ENCODE measurements at regions not wholly inside any gene's neighbourhood (a gene's known extent, or its start where the extent isn't known, plus 50 kb on each side); places are given as distances from the start of the nearest gene placed in this dataset.

- TF ChIP-seq, protein P1, sequence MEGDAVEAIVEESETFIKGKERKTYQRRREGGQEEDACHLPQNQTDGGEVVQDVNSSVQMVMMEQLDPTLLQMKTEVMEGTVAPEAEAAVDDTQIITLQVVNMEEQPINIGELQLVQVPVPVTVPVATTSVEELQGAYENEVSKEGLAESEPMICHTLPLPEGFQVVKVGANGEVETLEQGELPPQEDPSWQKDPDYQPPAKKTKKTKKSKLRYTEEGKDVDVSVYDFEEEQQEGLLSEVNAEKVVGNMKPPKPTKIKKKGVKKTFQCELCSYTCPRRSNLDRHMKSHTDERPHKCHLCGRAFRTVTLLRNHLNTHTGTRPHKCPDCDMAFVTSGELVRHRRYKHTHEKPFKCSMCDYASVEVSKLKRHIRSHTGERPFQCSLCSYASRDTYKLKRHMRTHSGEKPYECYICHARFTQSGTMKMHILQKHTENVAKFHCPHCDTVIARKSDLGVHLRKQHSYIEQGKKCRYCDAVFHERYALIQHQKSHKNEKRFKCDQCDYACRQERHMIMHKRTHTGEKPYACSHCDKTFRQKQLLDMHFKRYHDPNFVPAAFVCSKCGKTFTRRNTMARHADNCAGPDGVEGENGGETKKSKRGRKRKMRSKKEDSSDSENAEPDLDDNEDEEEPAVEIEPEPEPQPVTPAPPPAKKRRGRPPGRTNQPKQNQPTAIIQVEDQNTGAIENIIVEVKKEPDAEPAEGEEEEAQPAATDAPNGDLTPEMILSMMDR (IDR thresholded peaks at IDR 0.05; ENCODE audit: borderline replicate concordance, control extremely low read depth, extremely low read depth, insufficient read depth, missing control alignments) = peak; percentile 90
- in situ Hi-C loops (cut with MboI; ENCODE audit: low sequenced_read_pairs, unreplicated experiment) = no loop called here
- peak; percentile 79 for DNase-seq (ENCODE audit: low spot score)
Observed at GRCh38 chr3:124559846-124560574, 170.2 kb upstream of the UMPS start.

GRCh38 chr3:124560666-124561215, 169.5 kb upstream of the UMPS start:
- in situ Hi-C loops (cut with MboI; ENCODE audit: low sequenced_read_pairs, unreplicated experiment) = no loop called here
- DNase-seq (ENCODE audit: low spot score) = no peak
- TF ChIP-seq, protein P1 (IDR thresholded peaks at IDR 0.05; ENCODE audit: borderline replicate concordance, control extremely low read depth, extremely low read depth, insufficient read depth, missing control alignments) = no peak

DNA sequence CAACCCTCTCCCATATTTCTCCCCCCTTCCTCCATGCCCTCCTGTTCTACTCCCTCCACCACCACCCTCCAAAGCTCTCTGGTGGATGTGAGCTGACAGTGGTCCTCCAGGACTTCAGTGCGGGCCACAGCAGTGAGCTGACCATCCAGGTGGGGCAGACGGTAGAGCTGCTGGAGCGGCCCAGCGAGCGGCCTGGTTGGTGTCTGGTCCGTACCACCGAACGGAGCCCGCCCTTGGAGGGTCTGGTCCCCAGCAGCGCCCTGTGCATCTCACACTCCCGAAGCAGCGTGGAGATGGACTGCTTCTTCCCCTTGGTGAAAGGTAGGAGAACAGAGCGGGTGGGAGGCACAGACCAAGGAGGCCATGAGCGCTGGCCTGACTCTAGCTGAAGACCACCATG, 167.5 kb upstream of the UMPS start:
- in situ Hi-C loops (cut with MboI; ENCODE audit: low sequenced_read_pairs, unreplicated experiment) = no loop called here
- DNase-seq (ENCODE audit: low spot score) = no peak
- TF ChIP-seq, protein P1 (IDR thresholded peaks at IDR 0.05; ENCODE audit: borderline replicate concordance, control extremely low read depth, extremely low read depth, insufficient read depth, missing control alignments) = no peak

GRCh38 chr3:124563376-124563775, 166.9 kb upstream of the UMPS start:
- in situ Hi-C loops (cut with MboI; ENCODE audit: low sequenced_read_pairs, unreplicated experiment) = no loop called here
- no peak for DNase-seq (ENCODE audit: low spot score)

GRCh38 chr3:124565013-124565412, 165.2 kb upstream of the UMPS start:
- in situ Hi-C loops (cut with MboI; ENCODE audit: low sequenced_read_pairs, unreplicated experiment) = no loop called here
- TF ChIP-seq, protein P1 (IDR thresholded peaks at IDR 0.05; ENCODE audit: borderline replicate concordance, control extremely low read depth, extremely low read depth, insufficient read depth, missing control alignments) = peak; percentile 74
- peak; percentile 76 for DNase-seq (ENCODE audit: low spot score)

More at GRCh38 chr3:124563376-124563775, 166.9 kb upstream of the UMPS start:
- TF ChIP-seq, protein P1 (IDR thresholded peaks at IDR 0.05; ENCODE audit: borderline replicate concordance, control extremely low read depth, extremely low read depth, insufficient read depth, missing control alignments) = no peak

GRCh38 chr3:124565551-124565950, 164.7 kb upstream of the UMPS start:
- in situ Hi-C loops (cut with MboI; ENCODE audit: low sequenced_read_pairs, unreplicated experiment) = no loop called here
- DNase-seq (ENCODE audit: low spot score) = no peak
- TF ChIP-seq, protein P1 (IDR thresholded peaks at IDR 0.05; ENCODE audit: borderline replicate concordance, control extremely low read depth, extremely low read depth, insufficient read depth, missing control alignments) = no peak

Data from GM13976 (cell line).